Left renal pelvis (tissue), 4 donors: ENCODE measurements at regions not wholly inside any gene's neighbourhood (a gene's known extent, or its start where the extent isn't known, plus 50 kb on each side); places are given as distances from the start of the nearest gene placed in this dataset.
"Not testable (repeated sequence)": the region's sequence is repeated elsewhere in the genome, so short reads cannot be mapped to it uniquely, and the experiment has no call there.

Experiments used
- DNase-seq, 4 donors: peaks; one replicate each; pipeline ENCODE4 v3.0.0-alpha.2; 2013; ENCODE audit warnings: low read depth in 4 of 4, low spot score in 3 of 4

- DNase-seq = no peak
Measured at GRCh38 chr9:38342532-38342931, 50.0 kb upstream of the ALDH1B1 start.

- no peak for DNase-seq
Measured at GRCh38 chr9:38342096-38342495, 50.4 kb upstream of the ALDH1B1 start.

DNA sequence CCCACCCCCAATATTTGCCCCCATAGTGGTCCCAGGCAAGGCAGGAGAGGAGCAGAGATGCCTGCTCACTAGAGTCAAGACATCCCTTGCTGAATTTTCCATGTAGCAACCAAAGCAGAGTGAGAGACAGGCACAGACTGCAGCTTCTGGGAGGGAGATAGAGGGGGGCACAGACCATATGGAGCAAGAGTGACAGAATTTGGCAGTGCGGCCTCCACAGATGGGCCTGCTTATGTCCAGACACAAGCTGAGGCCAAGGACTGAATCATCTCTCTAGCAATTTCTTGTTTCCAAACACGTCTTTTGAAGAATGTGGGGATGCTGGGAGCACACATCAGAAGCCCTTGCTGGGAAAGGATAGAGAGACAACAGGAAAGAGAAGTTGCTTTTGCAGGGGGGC, 53.0 kb upstream of the ALDH1B1 start:
- no peak for DNase-seq

DNA sequence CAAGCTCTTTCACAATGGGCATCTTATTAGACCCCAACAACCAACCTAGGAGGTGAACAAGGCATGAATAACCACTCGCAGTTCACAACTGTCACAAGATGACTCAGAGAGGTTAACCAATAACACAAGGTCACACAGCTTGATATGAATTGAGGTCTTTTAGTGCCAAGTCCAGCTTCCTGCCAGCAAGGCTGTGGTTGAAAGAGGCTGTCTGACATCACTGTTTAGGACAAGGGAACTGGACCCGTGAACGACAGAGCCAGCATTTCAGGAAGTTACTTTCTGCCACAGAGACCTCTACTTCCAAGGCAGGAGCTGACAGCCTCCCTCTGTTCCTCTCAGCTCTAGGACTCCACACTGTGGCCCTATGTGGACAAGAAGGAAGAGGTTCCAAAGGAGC, 53.4 kb upstream of the ALDH1B1 start:
- DNase-seq = no peak

- no peak for DNase-seq
Measured at GRCh38 chr9:38338342-38339018, 54.0 kb upstream of the ALDH1B1 start.

DNA sequence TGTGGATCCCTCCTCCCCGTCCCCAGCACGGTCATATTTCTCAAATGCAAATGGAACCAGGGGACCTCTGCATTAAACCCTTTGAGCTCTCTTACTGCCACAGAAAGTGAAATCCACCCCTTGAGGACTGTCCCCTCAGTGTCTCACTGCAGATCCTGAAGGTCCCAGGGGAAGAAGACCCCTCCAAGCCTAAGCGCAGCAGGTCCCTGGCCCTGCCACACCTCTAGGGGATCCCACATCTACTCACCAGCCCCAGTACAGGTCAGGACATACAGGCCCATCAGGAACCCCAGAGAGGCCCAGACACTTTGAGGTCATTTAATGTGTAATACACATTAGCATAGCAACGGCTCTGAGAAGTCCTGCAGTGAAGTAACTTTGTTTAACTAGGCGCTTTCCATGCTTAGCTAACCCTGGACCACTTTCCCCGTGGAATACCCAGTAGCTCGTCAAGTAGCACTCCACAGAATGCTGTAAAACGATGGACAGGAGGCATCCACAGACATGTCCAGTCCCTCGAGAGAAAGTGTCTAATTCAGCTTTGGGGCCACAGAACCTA, 54.7 kb upstream of the ALDH1B1 start:
- DNase-seq = no peak

GRCh38 chr9:38337181-38337580, 55.3 kb upstream of the ALDH1B1 start:
- DNase-seq = no peak

DNA sequence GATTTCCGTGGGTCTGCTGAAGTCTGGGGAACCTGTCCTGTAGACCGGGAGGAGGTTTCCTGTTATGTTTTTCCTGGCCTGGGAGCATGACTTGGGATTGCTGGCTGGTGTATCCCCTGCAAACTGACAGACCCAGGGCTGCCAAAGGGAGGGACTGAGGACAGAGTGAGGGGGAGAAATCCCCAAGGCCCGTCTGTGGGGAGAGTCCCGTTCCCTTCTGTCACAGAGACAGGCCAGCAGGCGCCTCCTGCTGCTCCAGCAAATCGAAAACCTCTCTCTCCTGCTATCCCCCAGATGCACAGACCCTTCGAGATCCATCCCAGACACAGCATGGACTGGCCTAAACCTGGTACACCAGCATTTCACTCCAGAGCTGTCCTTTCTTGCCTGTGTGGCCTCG, 56.2 kb upstream of the ALDH1B1 start:
- DNase-seq = no peak

- no peak for DNase-seq
Measured at GRCh38 chr9:38335686-38336085, 56.8 kb upstream of the ALDH1B1 start.

GRCh38 chr9:38334234-38334633, 58.3 kb upstream of the ALDH1B1 start:
- no peak for DNase-seq

DNA sequence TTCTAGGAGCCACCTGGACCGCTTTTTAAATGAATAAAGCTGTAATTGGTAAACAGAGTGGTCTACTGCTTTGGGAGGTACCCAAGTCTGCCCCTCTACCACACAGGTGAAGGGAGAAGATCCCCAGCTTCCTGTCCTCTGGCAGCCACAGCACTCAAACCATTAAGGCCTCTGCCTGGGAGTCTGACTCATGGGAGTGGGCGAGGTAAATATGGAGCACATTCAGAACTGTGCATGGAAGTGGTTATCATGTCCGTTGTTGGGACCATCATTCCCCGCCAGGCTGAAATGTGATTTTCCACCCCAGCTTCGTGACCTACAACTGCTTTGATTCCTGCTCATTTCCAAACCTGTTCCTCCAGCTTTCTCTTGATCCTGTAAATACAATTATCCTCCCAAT, 59.5 kb upstream of the ALDH1B1 start:
- no peak for DNase-seq

GRCh38 chr9:38332625-38333024, 59.9 kb upstream of the ALDH1B1 start:
- DNase-seq = no peak

DNA sequence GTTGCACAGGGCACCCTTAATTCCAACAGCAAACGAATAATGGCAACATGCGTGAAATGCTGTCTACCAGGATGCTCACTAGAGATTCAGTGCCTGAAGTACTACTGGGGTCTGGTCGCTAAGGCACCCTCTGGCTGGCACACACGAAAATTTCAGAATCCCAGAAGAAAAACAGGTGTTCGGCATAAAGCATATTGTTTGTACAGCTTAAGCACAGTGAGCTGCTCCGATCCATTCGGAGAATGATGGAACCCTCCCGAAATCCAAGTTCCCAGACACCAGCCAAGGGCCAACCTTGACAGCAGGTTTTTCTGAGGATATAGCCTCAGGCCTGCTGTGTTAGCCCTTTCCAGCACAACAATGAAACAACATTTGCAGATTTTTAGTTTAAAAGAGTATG, 61.4 kb upstream of the ALDH1B1 start:
- DNase-seq = no peak

GRCh38 chr9:38329968-38330367, 62.5 kb upstream of the ALDH1B1 start:
- no peak for DNase-seq

GRCh38 chr9:38328765-38329164, 63.7 kb upstream of the ALDH1B1 start:
- no peak for DNase-seq

DNA sequence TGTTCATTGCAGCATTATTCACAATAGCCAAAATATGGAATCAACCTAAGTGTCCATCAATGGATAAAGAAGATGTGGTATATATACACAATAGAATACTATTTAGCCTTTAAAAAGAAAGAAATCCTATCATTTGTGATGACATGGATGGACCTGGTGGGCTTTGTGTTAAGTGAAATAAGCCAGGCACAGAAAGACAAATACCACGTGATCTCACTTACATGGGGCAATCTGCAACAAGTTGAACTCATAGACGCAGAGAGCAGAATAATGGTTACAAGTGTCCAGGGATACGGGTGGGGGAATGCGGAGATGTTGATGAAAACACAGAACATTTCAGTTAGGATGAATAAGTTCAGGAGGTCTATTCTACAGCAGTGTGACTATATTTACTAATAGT, 66.4 kb upstream of the ALDH1B1 start:
- no peak for DNase-seq

GRCh38 chr9:38324213-38324612, 68.3 kb upstream of the ALDH1B1 start:
- DNase-seq = not testable (repeated sequence)

GRCh38 chr9:38322937-38323336, 69.6 kb upstream of the ALDH1B1 start:
- no peak for DNase-seq

DNA sequence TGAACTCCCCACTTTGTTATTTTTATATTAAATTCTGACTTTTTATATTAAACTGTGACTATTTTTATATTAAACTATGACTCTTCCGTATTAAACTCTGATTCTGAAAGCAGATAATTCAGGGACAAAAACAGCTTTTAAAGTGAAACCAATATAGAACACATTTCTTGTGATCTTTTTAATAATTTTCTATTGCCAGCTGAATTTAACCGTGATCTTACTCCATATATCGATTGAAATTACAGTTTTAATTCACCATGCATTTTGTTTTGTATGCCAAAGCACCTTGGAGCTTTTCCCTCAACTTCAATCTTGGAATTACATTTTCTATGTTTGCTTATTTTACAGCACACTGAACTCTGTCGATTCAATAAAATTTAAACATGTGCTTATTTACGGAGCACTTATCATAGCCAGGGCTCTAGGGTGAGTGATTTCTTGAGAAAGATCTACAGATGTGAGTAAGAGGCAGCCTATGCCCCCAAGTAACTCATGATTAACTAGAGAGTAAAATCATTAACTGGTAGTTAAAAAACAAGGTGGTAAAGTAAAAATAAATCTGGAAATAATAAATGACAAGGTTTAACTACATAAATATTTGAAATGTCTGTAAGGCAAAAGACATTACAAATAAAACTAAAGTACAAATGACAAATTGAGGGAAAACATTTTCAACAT, 72.9 kb upstream of the ALDH1B1 start:
- no peak for DNase-seq

DNA sequence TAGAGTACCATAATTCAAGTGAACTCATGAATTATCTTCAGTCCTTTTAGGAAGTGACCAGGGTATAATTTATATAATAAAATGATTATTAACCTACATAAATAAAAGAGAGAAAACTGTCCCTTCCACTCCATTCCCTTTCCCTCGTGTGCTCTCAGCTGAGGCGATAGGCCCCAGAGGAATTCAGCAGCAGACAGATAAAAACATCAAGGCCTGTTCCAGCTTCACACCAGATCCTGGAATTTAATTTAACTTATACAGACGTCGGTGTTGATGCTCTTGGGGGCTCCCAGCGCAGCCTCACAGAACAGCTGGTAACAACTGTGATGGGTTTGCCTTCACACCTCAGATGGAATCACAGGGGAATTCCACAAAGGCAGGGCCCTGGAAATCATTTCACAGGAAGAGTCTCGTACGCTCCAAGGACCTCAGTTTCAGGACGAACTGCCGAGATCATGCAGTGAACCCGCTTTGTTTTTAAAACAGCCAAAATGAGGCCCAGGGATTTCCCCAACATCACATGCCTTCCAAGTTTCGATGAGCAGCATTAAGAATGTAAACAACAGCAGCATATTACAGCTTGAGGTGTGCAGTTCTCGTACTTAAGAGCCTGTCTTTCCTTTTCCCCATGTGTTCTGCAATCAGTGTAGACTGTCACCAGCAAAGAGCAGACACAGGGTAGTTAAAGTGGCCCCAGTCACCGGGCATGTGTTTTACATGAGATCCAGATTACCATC, 73.6 kb upstream of the ALDH1B1 start:
- DNase-seq = no peak

- DNase-seq = no peak
Measured at GRCh38 chr9:38316166-38316780, 76.2 kb upstream of the ALDH1B1 start.
